NCI-H1105 (cell line): ENCODE measurements at regions not wholly inside any gene's neighbourhood (a gene's known extent, or its start where the extent isn't known, plus 50 kb on each side); places are given as distances from the start of the nearest gene placed in this dataset.
"Not testable (repeated sequence)": the region's sequence is repeated elsewhere in the genome, so short reads cannot be mapped to it uniquely, and the experiment has no call there.

Source experiments
- DNase-seq: peaks from one replicate; lab custom pipeline; 2025; lab: John Stamatoyannopoulos, UW

GRCh38 chr5:17828681-17829080 lies 194.4 kb downstream of the TAF11L14 start:
- no peak for DNase-seq

GRCh38 chr5:17829456-17829855 lies 195.2 kb downstream of the TAF11L14 start:
- DNase-seq, result no peak

- DNase-seq, result peak; percentile 0
Observed at GRCh38 chr5:17831279-17831678, 197.0 kb downstream of the TAF11L14 start.

- no peak for DNase-seq
Observed at GRCh38 chr5:17832949-17833745, 198.9 kb downstream of the TAF11L14 start.

- no peak for DNase-seq
Observed at GRCh38 chr5:17837757-17838156, 203.5 kb downstream of the TAF11L14 start.

- DNase-seq, result no peak
Observed at GRCh38 chr5:17838469-17838868, 204.2 kb downstream of the TAF11L14 start.

- no peak for DNase-seq
Observed at GRCh38 chr5:17839848-17840247, 205.6 kb downstream of the TAF11L14 start.

GRCh38 chr5:17846496-17846895 lies 212.2 kb downstream of the TAF11L14 start:
- DNase-seq, result no peak

- DNase-seq, result no peak
Observed at GRCh38 chr5:17847286-17847685, 213.0 kb downstream of the TAF11L14 start.

- DNase-seq, result no peak
Observed at GRCh38 chr5:17852111-17852510, 217.9 kb downstream of the TAF11L14 start.

GRCh38 chr5:17852740-17853139 lies 218.5 kb downstream of the TAF11L14 start:
- no peak for DNase-seq

GRCh38 chr5:17854901-17855300 lies 220.6 kb downstream of the TAF11L14 start:
- DNase-seq, result no peak

GRCh38 chr5:17860660-17861315 lies 226.5 kb downstream of the TAF11L14 start:
- DNase-seq, result no peak

GRCh38 chr5:17864903-17865302 lies 230.6 kb downstream of the TAF11L14 start:
- DNase-seq, result not testable (repeated sequence)

- not testable (repeated sequence) for DNase-seq
Observed at GRCh38 chr5:17865966-17866365, 231.7 kb downstream of the TAF11L14 start.

GRCh38 chr5:17872204-17872603 lies 237.9 kb downstream of the TAF11L14 start:
- no peak for DNase-seq

GRCh38 chr5:17878541-17878940 lies 244.3 kb downstream of the TAF11L14 start:
- no peak for DNase-seq

- no peak for DNase-seq
Observed at GRCh38 chr5:17879276-17879675, 245.0 kb downstream of the TAF11L14 start.

GRCh38 chr5:17880869-17881268 lies 246.6 kb downstream of the TAF11L14 start:
- DNase-seq, result no peak

GRCh38 chr5:17882760-17883488 lies 248.7 kb downstream of the TAF11L14 start:
- DNase-seq, result no peak

- no peak for DNase-seq
Observed at GRCh38 chr5:17888155-17888554, 253.9 kb downstream of the TAF11L14 start.

- no peak for DNase-seq
Observed at GRCh38 chr5:17890501-17890900, 256.2 kb downstream of the TAF11L14 start.

GRCh38 chr5:17891881-17892280 lies 257.6 kb downstream of the TAF11L14 start:
- DNase-seq, result no peak
